ENCODE measurements at regions not wholly inside any gene's neighbourhood (a gene's known extent, or its start where the extent isn't known, plus 50 kb on each side); places are given as distances from the start of the nearest gene placed in this dataset.

DNA sequence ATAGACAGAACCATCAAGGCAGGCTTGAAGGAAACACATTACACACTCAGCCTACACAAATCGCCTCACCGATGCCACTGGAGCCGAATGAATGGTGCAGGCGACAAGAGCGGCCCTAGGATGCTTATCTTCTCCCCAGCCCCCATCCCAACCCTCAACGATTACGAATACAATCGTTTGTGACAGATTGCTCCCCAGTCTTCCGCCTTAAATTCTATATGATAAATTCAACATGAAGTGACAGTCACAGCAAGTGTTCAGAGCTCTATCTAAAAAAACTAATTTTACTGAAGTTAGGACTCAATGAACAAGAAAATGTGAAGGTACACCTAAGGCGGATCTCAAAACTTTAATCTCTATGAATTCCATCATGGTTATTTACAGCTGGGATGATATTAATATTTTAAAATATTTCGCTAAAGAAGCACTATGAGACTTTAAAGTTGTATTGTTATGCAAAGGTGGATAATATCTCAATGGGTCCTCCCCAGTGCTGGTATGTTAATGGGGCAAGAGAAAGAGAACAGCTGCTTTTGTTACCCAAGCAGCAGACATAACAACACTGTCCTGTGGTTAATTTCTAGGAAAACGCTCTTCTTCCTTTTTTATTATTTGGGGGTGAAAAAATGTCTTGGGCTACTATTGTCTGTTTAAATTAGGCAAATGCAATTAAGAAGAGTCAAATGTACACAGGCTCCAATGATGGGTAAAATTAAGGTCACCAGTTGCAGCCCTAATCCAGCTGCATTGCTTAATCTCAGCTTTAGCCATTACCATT lies 147.6 kb upstream of the NR2F2 start:
- TF ChIP-seq CTCF (IDR thresholded peaks at IDR 0.05; ENCODE audit: borderline replicate concordance, extremely low read depth, low read length, poor library complexity, severe bottlenecking): no peak
- no peak for TF ChIP-seq EZH2 (IDR thresholded peaks at IDR 0.05; ENCODE audit: borderline replicate concordance, low read depth, low read length, severe bottlenecking)
